ENCODE measurements at regions not wholly inside any gene's neighbourhood (a gene's known extent, or its start where the extent isn't known, plus 50 kb on each side); places are given as distances from the start of the nearest gene placed in this dataset.
"Not testable (repeated sequence)": the region's sequence is repeated elsewhere in the genome, so short reads cannot be mapped to it uniquely, and the experiment has no call there.

- H3K27ac ChIP-seq (ENCODE audit: low read length in 2 of 2) = no peak overlapping the region
- no peak overlapping the region for H3K4me3 ChIP-seq (ENCODE audit: control extremely low read depth in 1 of 5, extremely low read depth in 1 of 5, insufficient read depth in 1 of 5, low read depth in 2 of 5, low read length in 4 of 5)
- intact Hi-C loops (cut with micrococcal nuclease) = no loop called here
- no peak overlapping the region for H3K9ac ChIP-seq (ENCODE audit: low read length)
- Mint-ChIP-seq H3K27ac (no peak overlapping the region), H3K4me1 (no peaks in the 10 kb centered on the region), H3K4me3 (no peak overlapping the region), H3K9me3 (ENCODE audit: insufficient read depth) (peaks cover 14% of the 10 kb centered on the region), H3K27me3 (no peaks in the 10 kb centered on the region)
- 100% methylated on average over 1 of the region's 3 CpGs for WGBS (ENCODE audit: insufficient coverage)
- DNase-seq (no peak), ATAC-seq (ENCODE audit: low read depth) (no peak)
- ChIA-PET CTCF (no interaction called here), POLR2A (no interaction called here)
- H3K36me3 ChIP-seq (replicated peaks in 1 of 2; ENCODE audit: control extremely low read depth in 1 of 2, control insufficient read depth in 1 of 2, extremely low read depth in 1 of 2, insufficient read depth in 2 of 2, low read length in 1 of 2) = no peaks in the 10 kb centered on the region
- H2AFZ ChIP-seq (ENCODE audit: insufficient read depth, low read depth, low read length, poor library complexity, severe bottlenecking) = no peak overlapping the region
- H3K9me3 ChIP-seq (ENCODE audit: control extremely low read depth in 1 of 3, control insufficient read depth in 2 of 3, insufficient read depth in 1 of 3, low read length in 2 of 3) = no peaks in the 10 kb centered on the region
- no peaks in the 10 kb centered on the region for H3K27me3 ChIP-seq (replicated peaks in 1 of 4; ENCODE audit: control extremely low read depth in 1 of 4, control insufficient read depth in 3 of 4, insufficient read depth in 4 of 4, low read length in 3 of 4)
- no peaks in the 10 kb centered on the region for H4K20me1 ChIP-seq (ENCODE audit: control insufficient read depth, insufficient read depth, low read length, poor library complexity, severe bottlenecking)
- H3K4me2 ChIP-seq (replicated peaks; ENCODE audit: low read depth, low read length, poor library complexity, severe bottlenecking) = no peak overlapping the region
- H3K79me2 ChIP-seq (ENCODE audit: control insufficient read depth, insufficient read depth, low read length) = no peaks in the 10 kb centered on the region
- H3K4me1 ChIP-seq (ENCODE audit: control insufficient read depth in 2 of 2, insufficient read depth in 2 of 2, low read length in 2 of 2) = no peaks in the 10 kb centered on the region
- TF ChIP-seq, protein P1, sequence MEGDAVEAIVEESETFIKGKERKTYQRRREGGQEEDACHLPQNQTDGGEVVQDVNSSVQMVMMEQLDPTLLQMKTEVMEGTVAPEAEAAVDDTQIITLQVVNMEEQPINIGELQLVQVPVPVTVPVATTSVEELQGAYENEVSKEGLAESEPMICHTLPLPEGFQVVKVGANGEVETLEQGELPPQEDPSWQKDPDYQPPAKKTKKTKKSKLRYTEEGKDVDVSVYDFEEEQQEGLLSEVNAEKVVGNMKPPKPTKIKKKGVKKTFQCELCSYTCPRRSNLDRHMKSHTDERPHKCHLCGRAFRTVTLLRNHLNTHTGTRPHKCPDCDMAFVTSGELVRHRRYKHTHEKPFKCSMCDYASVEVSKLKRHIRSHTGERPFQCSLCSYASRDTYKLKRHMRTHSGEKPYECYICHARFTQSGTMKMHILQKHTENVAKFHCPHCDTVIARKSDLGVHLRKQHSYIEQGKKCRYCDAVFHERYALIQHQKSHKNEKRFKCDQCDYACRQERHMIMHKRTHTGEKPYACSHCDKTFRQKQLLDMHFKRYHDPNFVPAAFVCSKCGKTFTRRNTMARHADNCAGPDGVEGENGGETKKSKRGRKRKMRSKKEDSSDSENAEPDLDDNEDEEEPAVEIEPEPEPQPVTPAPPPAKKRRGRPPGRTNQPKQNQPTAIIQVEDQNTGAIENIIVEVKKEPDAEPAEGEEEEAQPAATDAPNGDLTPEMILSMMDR (IDR thresholded peaks at IDR 0.05) = no peak
- TF ChIP-seq EZH2 (IDR thresholded peaks at IDR 0.05; ENCODE audit: borderline replicate concordance, insufficient read depth, low read depth, low read length, poor library complexity, severe bottlenecking) = no peak
Observed at GRCh38 chr3:182148360-182148759, 436.6 kb downstream of the SOX2 start.

GRCh38 chr3:182149594-182149993 is 437.9 kb downstream of the SOX2 start:
- TF ChIP-seq EZH2 (IDR thresholded peaks at IDR 0.05; ENCODE audit: borderline replicate concordance, insufficient read depth, low read depth, low read length, poor library complexity, severe bottlenecking) = no peak
- TF ChIP-seq, protein P1 (IDR thresholded peaks at IDR 0.05) = no peak
- H3K27me3 ChIP-seq (replicated peaks in 1 of 4; ENCODE audit: control extremely low read depth in 1 of 4, control insufficient read depth in 3 of 4, insufficient read depth in 4 of 4, low read length in 3 of 4) = no peaks in the 10 kb centered on the region
- H3K4me3 ChIP-seq (ENCODE audit: control extremely low read depth in 1 of 5, extremely low read depth in 1 of 5, insufficient read depth in 1 of 5, low read depth in 2 of 5, low read length in 4 of 5) = no peak overlapping the region
- no peak for ATAC-seq (ENCODE audit: low read depth)
- H3K9me3 ChIP-seq (ENCODE audit: control extremely low read depth in 1 of 3, control insufficient read depth in 2 of 3, insufficient read depth in 1 of 3, low read length in 2 of 3) = no peaks in the 10 kb centered on the region
- WGBS (ENCODE audit: insufficient coverage) = no CpG with 5 or more reads among the region's 3 CpGs
- Mint-ChIP-seq H3K4me3 (no peak overlapping the region), H3K9me3 (ENCODE audit: insufficient read depth) (peaks cover 14% of the 10 kb centered on the region), H3K27ac (no peak overlapping the region), H3K27me3 (no peaks in the 10 kb centered on the region), H3K4me1 (no peaks in the 10 kb centered on the region)
- H3K4me1 ChIP-seq (ENCODE audit: control insufficient read depth in 2 of 2, insufficient read depth in 2 of 2, low read length in 2 of 2) = no peaks in the 10 kb centered on the region
- CTCF ChIA-PET = no interaction called here
- no peak for DNase-seq
- H2AFZ ChIP-seq (ENCODE audit: insufficient read depth, low read depth, low read length, poor library complexity, severe bottlenecking) = no peak overlapping the region
- H3K4me2 ChIP-seq (replicated peaks; ENCODE audit: low read depth, low read length, poor library complexity, severe bottlenecking) = no peak overlapping the region
- H4K20me1 ChIP-seq (ENCODE audit: control insufficient read depth, insufficient read depth, low read length, poor library complexity, severe bottlenecking) = no peaks in the 10 kb centered on the region
- no peaks in the 10 kb centered on the region for H3K36me3 ChIP-seq (replicated peaks in 1 of 2; ENCODE audit: control extremely low read depth in 1 of 2, control insufficient read depth in 1 of 2, extremely low read depth in 1 of 2, insufficient read depth in 2 of 2, low read length in 1 of 2)
- H3K27ac ChIP-seq (ENCODE audit: low read length in 2 of 2) = no peak overlapping the region
- intact Hi-C loops (cut with micrococcal nuclease) = no loop called here
- H3K9ac ChIP-seq (ENCODE audit: low read length) = no peak overlapping the region
- POLR2A ChIA-PET = no interaction called here
- H3K79me2 ChIP-seq (ENCODE audit: control insufficient read depth, insufficient read depth, low read length) = no peaks in the 10 kb centered on the region

DNA sequence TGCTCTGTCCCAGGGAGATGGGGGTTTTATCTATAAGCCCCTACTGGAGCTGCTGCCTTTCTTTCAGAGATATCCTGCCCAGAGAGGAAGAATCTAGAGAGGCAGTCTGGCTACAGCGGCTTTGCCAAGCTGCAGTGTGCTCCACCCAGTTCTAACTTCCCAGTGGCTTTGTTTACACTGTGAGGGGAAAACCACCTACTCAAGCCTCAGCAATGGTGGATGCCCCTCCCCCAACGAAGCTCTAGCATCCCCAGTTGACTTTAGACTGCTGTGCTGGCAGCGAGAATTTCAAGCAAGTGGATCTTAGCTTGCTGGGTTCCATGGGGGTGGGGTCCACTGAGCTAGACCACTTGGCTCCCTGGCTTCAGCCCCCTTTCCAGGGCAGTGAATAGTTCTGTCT is 444.6 kb downstream of the SOX2 start:
- H3K79me2 ChIP-seq (ENCODE audit: control insufficient read depth, insufficient read depth, low read length) = not testable (repeated sequence)
- WGBS (ENCODE audit: insufficient coverage) = 57% methylated on average over 3 of the region's 3 CpGs

More for the DNA sequence above, 444.6 kb downstream of the SOX2 start:
- H3K27ac ChIP-seq (ENCODE audit: low read length in 2 of 2); H3K4me2 ChIP-seq (replicated peaks; ENCODE audit: low read depth, low read length, poor library complexity, severe bottlenecking); H3K4me3 ChIP-seq (ENCODE audit: control extremely low read depth in 1 of 5, extremely low read depth in 1 of 5, insufficient read depth in 1 of 5, low read depth in 2 of 5, low read length in 4 of 5); H3K27ac Mint-ChIP-seq; CTCF ChIA-PET; H4K20me1 ChIP-seq (ENCODE audit: control insufficient read depth, insufficient read depth, low read length, poor library complexity, severe bottlenecking); H3K4me3 Mint-ChIP-seq; POLR2A ChIA-PET; DNase-seq; ATAC-seq (ENCODE audit: low read depth); H3K9me3 Mint-ChIP-seq (ENCODE audit: insufficient read depth); H3K9ac ChIP-seq (ENCODE audit: low read length); H3K4me1 Mint-ChIP-seq; H3K4me1 ChIP-seq (ENCODE audit: control insufficient read depth in 2 of 2, insufficient read depth in 2 of 2, low read length in 2 of 2); H3K9me3 ChIP-seq (ENCODE audit: control extremely low read depth in 1 of 3, control insufficient read depth in 2 of 3, insufficient read depth in 1 of 3, low read length in 2 of 3); intact Hi-C loops (cut with micrococcal nuclease); H2AFZ ChIP-seq (ENCODE audit: insufficient read depth, low read depth, low read length, poor library complexity, severe bottlenecking); H3K27me3 ChIP-seq (replicated peaks in 1 of 4; ENCODE audit: control extremely low read depth in 1 of 4, control insufficient read depth in 3 of 4, insufficient read depth in 4 of 4, low read length in 3 of 4); H3K36me3 ChIP-seq (replicated peaks in 1 of 2; ENCODE audit: control extremely low read depth in 1 of 2, control insufficient read depth in 1 of 2, extremely low read depth in 1 of 2, insufficient read depth in 2 of 2, low read length in 1 of 2); H3K27me3 Mint-ChIP-seq: not testable (repeated sequence)
